GM23248 (cell line): ENCODE measurements at regions not wholly inside any gene's neighbourhood (a gene's known extent, or its start where the extent isn't known, plus 50 kb on each side); places are given as distances from the start of the nearest gene placed in this dataset.

ENCODE experiments used
- EZH2 ChIP-seq: fragments of 200-600 bp; sonication (generic); IDR thresholded peaks from 2 replicates; pipeline ENCODE4 v1.6.1; 2018; ENCODE audit warnings: antibody characterized with exemption, mild to moderate bottlenecking; ENCODE audit not compliant: insufficient read depth, poor library complexity, severe bottlenecking
- EZH2phosphoT487 ChIP-seq: fragments of 200-600 bp; sonication (generic); IDR thresholded peaks from 2 replicates; pipeline ENCODE4 v1.6.1; 2018; ENCODE audit warnings: antibody characterized with exemption, moderate library complexity, mild to moderate bottlenecking, low read depth; ENCODE audit not compliant: insufficient read depth

DNA sequence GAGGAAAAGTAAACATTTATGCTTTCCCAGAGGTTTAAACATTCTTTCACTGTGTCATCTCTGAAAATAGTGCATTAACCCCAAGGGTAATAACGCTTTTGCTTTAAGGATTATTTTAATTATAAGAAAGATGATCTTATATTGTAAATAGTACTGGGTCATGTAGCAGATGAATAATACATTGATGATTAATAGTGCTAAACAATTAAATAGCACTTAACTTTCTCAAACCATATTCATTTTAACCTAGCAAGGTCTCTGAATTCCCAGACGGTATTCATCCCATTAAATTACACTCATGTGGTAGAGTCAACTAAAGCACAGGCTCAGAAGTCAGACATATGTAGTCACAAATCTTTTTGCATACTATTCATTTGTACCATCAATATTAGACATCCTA lies 115.6 kb upstream of the FAR2 start:
- TF ChIP-seq EZH2 (no peak), EZH2phosphoT487 (no peak)
